ENCODE measurements at regions not wholly inside any gene's neighbourhood (a gene's known extent, or its start where the extent isn't known, plus 50 kb on each side); places are given as distances from the start of the nearest gene placed in this dataset.

DNA sequence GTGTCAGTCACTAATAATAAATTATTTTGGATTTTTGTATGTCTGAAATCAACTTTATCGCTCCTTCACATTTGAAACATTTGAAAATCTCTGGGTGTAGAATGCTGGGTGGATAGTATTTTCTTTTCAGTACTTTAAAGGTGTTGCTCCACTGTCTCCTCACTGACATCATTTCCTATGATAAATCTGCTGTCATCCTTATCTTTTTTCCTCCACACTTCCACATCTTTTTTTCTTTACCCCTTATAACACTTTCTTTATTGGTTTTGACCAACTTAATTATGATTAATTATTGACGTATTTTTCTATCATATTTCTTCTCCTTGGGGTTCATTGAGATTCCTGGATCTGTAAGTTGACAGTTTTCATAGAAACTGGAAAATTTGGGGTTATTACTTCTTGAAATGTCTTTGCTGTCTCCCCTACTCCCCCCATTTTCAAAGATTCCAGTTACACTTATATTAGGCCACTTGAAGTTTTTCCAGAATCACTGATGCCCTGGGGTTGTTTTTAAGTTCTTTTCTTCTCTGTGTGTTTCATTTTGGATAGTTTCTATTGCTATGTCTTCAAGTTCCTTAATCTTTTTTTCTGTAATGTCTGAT lies 177.5 kb upstream of the DIO3 start:
- no peaks in the 10 kb centered on the region for H3K4me1 ChIP-seq (ENCODE audit: control insufficient read depth, insufficient read depth, low read length)
- CTCF ChIA-PET, result no interaction called here
- H3K14ac ChIP-seq (replicated peaks; ENCODE audit: low read depth, low read length), result no peak overlapping the region

More for the DNA sequence above, 177.5 kb upstream of the DIO3 start:
- in situ Hi-C loops (cut with MboI; ENCODE audit: low sequenced_read_pairs) (no loop called here), dilution Hi-C loops (cut with HindIII; ENCODE audit: low sequenced_read_pairs, unreplicated experiment) (no loop called here), intact Hi-C loops (cut with micrococcal nuclease) (no loop called here)
- Histone ChIP-seq H3K23ac (ENCODE audit: low read depth, low read length) (no peak overlapping the region), H2BK5ac (ENCODE audit: low read depth, low read length, poor library complexity, severe bottlenecking) (no peak overlapping the region), H3K27me3 (ENCODE audit: control insufficient read depth, insufficient read depth, low read length) (no peaks in the 10 kb centered on the region; the same call in 1 of the 2 replicates), H2AK9ac (replicated peaks; ENCODE audit: low read depth, low read length, poor library complexity) (no peak overlapping the region), H3K4me2 (ENCODE audit: low read depth, low read length) (no peak overlapping the region), H3K27ac (ENCODE audit: insufficient read depth, low read length) (no peak overlapping the region), H2AFZ (replicated peaks; ENCODE audit: low read length, poor library complexity) (no peak overlapping the region), H4K20me1 (ENCODE audit: insufficient read depth, low read length) (no peaks in the 10 kb centered on the region), H2BK120ac (ENCODE audit: low read depth, low read length) (no peak overlapping the region), H3K36me3 (ENCODE audit: control insufficient read depth, insufficient read depth, low read length) (no peaks in the 10 kb centered on the region), H3K9me1 (ENCODE audit: insufficient read depth, low read length) (no peaks in the 10 kb centered on the region), H4K91ac (ENCODE audit: insufficient read depth, low read depth, low read length) (no peak overlapping the region), H4K8ac (ENCODE audit: low read depth in 2 of 2, low read length in 2 of 2) (no peak overlapping the region), H3K4ac (ENCODE audit: low read depth, low read length) (no peak overlapping the region), H3K9me3 (ENCODE audit: control insufficient read depth, insufficient read depth, low read length) (peaks cover 4% of the 10 kb centered on the region), H4K5ac (ENCODE audit: low read depth, low read length) (no peak overlapping the region), H3K18ac (ENCODE audit: low read depth, low read length) (no peak overlapping the region), H3K56ac (ENCODE audit: extremely low read depth, insufficient read depth, low read length) (no peak overlapping the region), H2AK5ac (ENCODE audit: low read depth, low read length) (no peak overlapping the region), H3K79me1 (ENCODE audit: low read depth in 1 of 2, low read length in 2 of 2) (no peaks in the 10 kb centered on the region), H2BK20ac (ENCODE audit: low read depth, low read length) (no peak overlapping the region), H2BK15ac (ENCODE audit: low read depth, low read length) (no peak overlapping the region), H3K4me3 (ENCODE audit: insufficient read depth, low read depth, low read length) (no peak overlapping the region), H3K9ac (ENCODE audit: low read depth, low read length) (no peak overlapping the region)
- POLR2A ChIA-PET (ENCODE audit: unreplicated experiment), result no interaction called here
- ATAC-seq (ENCODE audit: low read depth) (no peak), DNase-seq (no peak)
- TF ChIP-seq NFE2L2 (IDR thresholded peaks at IDR 0.05; ENCODE audit: low read depth, low read length) (no peak), RCOR1 (IDR thresholded peaks at IDR 0.05; ENCODE audit: insufficient replicate concordance, low read length) (no peak), MAFK (IDR thresholded peaks at IDR 0.05; ENCODE audit: low read depth, low read length) (no peak), RAD21 (IDR thresholded peaks at IDR 0.05; ENCODE audit: low read length) (no peak), CHD1 (IDR thresholded peaks at IDR 0.05; ENCODE audit: low read depth, low read length) (no peak), MAZ (IDR thresholded peaks at IDR 0.05; ENCODE audit: borderline replicate concordance, low read depth, low read length) (no peak), CEBPB (IDR thresholded peaks at IDR 0.05; ENCODE audit: low read depth, low read length) (no peak), RFX5 (IDR thresholded peaks at IDR 0.05; ENCODE audit: low read depth, low read length) (no peak), POLR2A (IDR thresholded peaks at IDR 0.05; ENCODE audit: low read depth, low read length) (no peak), SMC3 (IDR thresholded peaks at IDR 0.05; ENCODE audit: low read depth, low read length) (no peak), FOS (IDR thresholded peaks at IDR 0.05; ENCODE audit: low read depth, low read length) (no peak), BHLHE40 (IDR thresholded peaks at IDR 0.05; ENCODE audit: low read depth, low read length) (no peak), MXI1 (IDR thresholded peaks at IDR 0.05; ENCODE audit: borderline replicate concordance, low read depth, low read length) (no peak)
- TF ChIP-seq, protein P1, sequence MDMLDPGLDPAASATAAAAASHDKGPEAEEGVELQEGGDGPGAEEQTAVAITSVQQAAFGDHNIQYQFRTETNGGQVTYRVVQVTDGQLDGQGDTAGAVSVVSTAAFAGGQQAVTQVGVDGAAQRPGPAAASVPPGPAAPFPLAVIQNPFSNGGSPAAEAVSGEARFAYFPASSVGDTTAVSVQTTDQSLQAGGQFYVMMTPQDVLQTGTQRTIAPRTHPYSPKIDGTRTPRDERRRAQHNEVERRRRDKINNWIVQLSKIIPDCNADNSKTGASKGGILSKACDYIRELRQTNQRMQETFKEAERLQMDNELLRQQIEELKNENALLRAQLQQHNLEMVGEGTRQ (IDR thresholded peaks at IDR 0.05; ENCODE audit: low read depth, low read length), result no peak
- TF ChIP-seq, protein P2, sequence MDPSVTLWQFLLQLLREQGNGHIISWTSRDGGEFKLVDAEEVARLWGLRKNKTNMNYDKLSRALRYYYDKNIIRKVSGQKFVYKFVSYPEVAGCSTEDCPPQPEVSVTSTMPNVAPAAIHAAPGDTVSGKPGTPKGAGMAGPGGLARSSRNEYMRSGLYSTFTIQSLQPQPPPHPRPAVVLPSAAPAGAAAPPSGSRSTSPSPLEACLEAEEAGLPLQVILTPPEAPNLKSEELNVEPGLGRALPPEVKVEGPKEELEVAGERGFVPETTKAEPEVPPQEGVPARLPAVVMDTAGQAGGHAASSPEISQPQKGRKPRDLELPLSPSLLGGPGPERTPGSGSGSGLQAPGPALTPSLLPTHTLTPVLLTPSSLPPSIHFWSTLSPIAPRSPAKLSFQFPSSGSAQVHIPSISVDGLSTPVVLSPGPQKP (IDR thresholded peaks at IDR 0.05; ENCODE audit: borderline replicate concordance, low read depth, low read length), result no peak
- TF ChIP-seq, protein P3, sequence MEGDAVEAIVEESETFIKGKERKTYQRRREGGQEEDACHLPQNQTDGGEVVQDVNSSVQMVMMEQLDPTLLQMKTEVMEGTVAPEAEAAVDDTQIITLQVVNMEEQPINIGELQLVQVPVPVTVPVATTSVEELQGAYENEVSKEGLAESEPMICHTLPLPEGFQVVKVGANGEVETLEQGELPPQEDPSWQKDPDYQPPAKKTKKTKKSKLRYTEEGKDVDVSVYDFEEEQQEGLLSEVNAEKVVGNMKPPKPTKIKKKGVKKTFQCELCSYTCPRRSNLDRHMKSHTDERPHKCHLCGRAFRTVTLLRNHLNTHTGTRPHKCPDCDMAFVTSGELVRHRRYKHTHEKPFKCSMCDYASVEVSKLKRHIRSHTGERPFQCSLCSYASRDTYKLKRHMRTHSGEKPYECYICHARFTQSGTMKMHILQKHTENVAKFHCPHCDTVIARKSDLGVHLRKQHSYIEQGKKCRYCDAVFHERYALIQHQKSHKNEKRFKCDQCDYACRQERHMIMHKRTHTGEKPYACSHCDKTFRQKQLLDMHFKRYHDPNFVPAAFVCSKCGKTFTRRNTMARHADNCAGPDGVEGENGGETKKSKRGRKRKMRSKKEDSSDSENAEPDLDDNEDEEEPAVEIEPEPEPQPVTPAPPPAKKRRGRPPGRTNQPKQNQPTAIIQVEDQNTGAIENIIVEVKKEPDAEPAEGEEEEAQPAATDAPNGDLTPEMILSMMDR (conservative IDR thresholded peaks at IDR 0.05; ENCODE audit: low read depth, low read length), result no peak
- WGBS, 2 experiments (ENCODE audit: extremely low coverage in 2 of 2, insufficient read length in 1 of 2), result no CpG with 5 or more reads among the region's 2 CpGs
- BruUV-seq (replicated peaks), result no TSS peak
